BJ (cell line): ENCODE measurements at regions not wholly inside any gene's neighbourhood (a gene's known extent, or its start where the extent isn't known, plus 50 kb on each side); places are given as distances from the start of the nearest gene placed in this dataset.
"Not testable (repeated sequence)": the region's sequence is repeated elsewhere in the genome, so short reads cannot be mapped to it uniquely, and the experiment has no call there.

ENCODE experiments used
- CTCF ChIA-PET: fragments of 350-600 bp; formaldehyde crosslinking; extraction: SDS; loops from one replicate; lab custom pipeline; 2021; ENCODE audit warnings: antibody characterized with exemption, inconsistent platforms; lab: Yijun Ruan, JAX
- POLR2A ChIA-PET: fragments of 300-600 bp; sonication (Branson Sonifier 250); formaldehyde crosslinking; extraction: SDS; loops from one replicate; lab custom pipeline; 2021; ENCODE audit warnings: antibody characterized with exemption; lab: Charles Lee
- DNase-seq: peaks from one replicate; pipeline ENCODE4 v3.0.0-alpha.2; 2011; ENCODE audit warnings: low read depth
- H3K27me3 ChIP-seq: 2 replicates; pipeline ENCODE4 v1.6.0; 2011; ENCODE audit warnings: low read length; ENCODE audit not compliant: control insufficient read depth, insufficient read depth
- H3K36me3 ChIP-seq: 2 replicates; pipeline ENCODE4 v1.5.1; 2011; ENCODE audit warnings: low read length; ENCODE audit not compliant: control insufficient read depth, insufficient read depth
- H3K4me3 ChIP-seq: 2 replicates; pipeline ENCODE4 v1.5.1; 2011; ENCODE audit warnings: low read depth, mild to moderate bottlenecking, control low read depth, low read length
- CTCF ChIP-seq: IDR thresholded peaks from 2 replicates; pipeline ENCODE4 v1.5.1; 2011; ENCODE audit warnings: low read depth, mild to moderate bottlenecking, control low read depth, inconsistent platforms, low read length, moderate library complexity; ENCODE audit not compliant: insufficient read depth

- Histone ChIP-seq H3K27me3 (no peaks in the 10 kb centered on the region), H3K36me3 (no peaks in the 10 kb centered on the region), H3K4me3 (no peak overlapping the region)
- POLR2A ChIA-PET: no interaction called here
- no peak for TF ChIP-seq CTCF
- CTCF ChIA-PET: no interaction called here
- DNase-seq: no peak
Measured at GRCh38 chr1:242890192-242890741, 364.8 kb downstream of the CEP170 start.

- ChIA-PET CTCF (no interaction called here), POLR2A (no interaction called here)
- TF ChIP-seq CTCF: no peak
- Histone ChIP-seq H3K27me3 (no peaks in the 10 kb centered on the region), H3K4me3 (no peak overlapping the region), H3K36me3 (no peaks in the 10 kb centered on the region)
- no peak for DNase-seq
Measured at GRCh38 chr1:242886137-242886536, 361.6 kb upstream of the PLD5 start.

GRCh38 chr1:242880022-242880421 is 355.5 kb upstream of the PLD5 start:
- H3K4me3 ChIP-seq, POLR2A ChIA-PET, DNase-seq, H3K27me3 ChIP-seq, H3K36me3 ChIP-seq, CTCF ChIA-PET: not testable (repeated sequence)

GRCh38 chr1:242877743-242878142 is 353.2 kb upstream of the PLD5 start:
- DNase-seq: no peak
- H3K4me3 ChIP-seq: no peak overlapping the region
- no peaks in the 10 kb centered on the region for H3K36me3 ChIP-seq
- CTCF ChIA-PET: no interaction called here
- POLR2A ChIA-PET: no interaction called here
- H3K27me3 ChIP-seq: no peaks in the 10 kb centered on the region
- no peak for TF ChIP-seq CTCF

GRCh38 chr1:242877229-242877628 is 352.7 kb upstream of the PLD5 start:
- ChIA-PET POLR2A (no interaction called here), CTCF (interaction anchor here (0.6 kb wide), 1 partner anchor 29 kb away, joined by 3 read pairs; no protein-coding TSS in a partner anchor)
- DNase-seq: no peak
- no peak overlapping the region for H3K4me3 ChIP-seq
- no peak for TF ChIP-seq CTCF
- H3K36me3 ChIP-seq: no peaks in the 10 kb centered on the region
- no peaks in the 10 kb centered on the region for H3K27me3 ChIP-seq

- Histone ChIP-seq H3K27me3 (no peaks in the 10 kb centered on the region), H3K36me3 (no peaks in the 10 kb centered on the region), H3K4me3 (no peak overlapping the region)
- CTCF ChIA-PET: no interaction called here
- no peak for DNase-seq
- TF ChIP-seq CTCF: no peak
- POLR2A ChIA-PET: no interaction called here
Measured at GRCh38 chr1:242876030-242876429, 351.5 kb upstream of the PLD5 start.
